MM.1S (cell line): ENCODE measurements at regions not wholly inside any gene's neighbourhood (a gene's known extent, or its start where the extent isn't known, plus 50 kb on each side); places are given as distances from the start of the nearest gene placed in this dataset.

Experiments
- EZH2 ChIP-seq: fragments of 300-600 bp; sonication (generic); optimal IDR thresholded peaks from 2 replicates; pipeline ENCODE3; 2017; ENCODE audit warnings: low read depth, mild to moderate bottlenecking, antibody characterized with exemption, low read length, mixed read lengths
- EZH2phosphoT487 ChIP-seq: fragments of 300-600 bp; sonication (generic); IDR thresholded peaks from 2 replicates; pipeline ENCODE4 v1.6.1; 2018; ENCODE audit warnings: antibody characterized with exemption, low read length
- TF ChIP-seq, protein P1 (sequence below): fragments of 300-600 bp; sonication (generic); IDR thresholded peaks from 2 replicates; pipeline ENCODE4 v1.5.1; 2016; ENCODE audit warnings: antibody characterized with exemption, low read length, mixed read lengths

DNA sequence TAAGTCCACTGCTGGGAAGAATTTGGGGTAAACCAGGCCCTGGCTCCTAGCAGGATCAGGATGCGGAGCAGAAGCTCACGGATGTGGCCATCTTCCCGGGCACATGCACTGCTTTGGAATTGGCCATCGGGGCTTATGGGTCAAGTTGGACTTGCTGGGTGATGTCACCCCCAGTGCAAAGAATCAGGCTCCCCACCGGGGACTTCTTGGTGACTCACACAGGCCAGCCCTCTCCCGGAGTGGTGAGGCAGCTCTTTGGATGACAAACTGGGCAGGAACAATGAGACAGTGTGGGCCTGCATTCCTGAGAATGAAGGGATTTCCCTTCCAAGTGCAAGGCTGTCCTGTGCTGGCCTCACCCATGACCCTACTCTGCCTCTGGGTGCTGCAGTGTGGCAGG lies 128.8 kb upstream of the ANO1 start:
- no peak for TF ChIP-seq EZH2
- TF ChIP-seq, protein P1, sequence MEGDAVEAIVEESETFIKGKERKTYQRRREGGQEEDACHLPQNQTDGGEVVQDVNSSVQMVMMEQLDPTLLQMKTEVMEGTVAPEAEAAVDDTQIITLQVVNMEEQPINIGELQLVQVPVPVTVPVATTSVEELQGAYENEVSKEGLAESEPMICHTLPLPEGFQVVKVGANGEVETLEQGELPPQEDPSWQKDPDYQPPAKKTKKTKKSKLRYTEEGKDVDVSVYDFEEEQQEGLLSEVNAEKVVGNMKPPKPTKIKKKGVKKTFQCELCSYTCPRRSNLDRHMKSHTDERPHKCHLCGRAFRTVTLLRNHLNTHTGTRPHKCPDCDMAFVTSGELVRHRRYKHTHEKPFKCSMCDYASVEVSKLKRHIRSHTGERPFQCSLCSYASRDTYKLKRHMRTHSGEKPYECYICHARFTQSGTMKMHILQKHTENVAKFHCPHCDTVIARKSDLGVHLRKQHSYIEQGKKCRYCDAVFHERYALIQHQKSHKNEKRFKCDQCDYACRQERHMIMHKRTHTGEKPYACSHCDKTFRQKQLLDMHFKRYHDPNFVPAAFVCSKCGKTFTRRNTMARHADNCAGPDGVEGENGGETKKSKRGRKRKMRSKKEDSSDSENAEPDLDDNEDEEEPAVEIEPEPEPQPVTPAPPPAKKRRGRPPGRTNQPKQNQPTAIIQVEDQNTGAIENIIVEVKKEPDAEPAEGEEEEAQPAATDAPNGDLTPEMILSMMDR = no peak
- no peak for TF ChIP-seq EZH2phosphoT487
